Duodenal mucosa (tissue), 2 donors: ENCODE measurements at regions not wholly inside any gene's neighbourhood (a gene's known extent, or its start where the extent isn't known, plus 50 kb on each side); places are given as distances from the start of the nearest gene placed in this dataset.

Experiments used
- H3K27ac ChIP-seq: one replicate; pipeline ENCODE4 v1.7.0; 2013; ENCODE audit warnings: low read depth, low read length
- H3K27me3 ChIP-seq, 2 donors: one replicate each; pipeline ENCODE4 v1.7.0; 2013; ENCODE audit warnings: low read length in 2 of 2, control low read depth in 1 of 2; ENCODE audit not compliant: insufficient read depth in 2 of 2, control insufficient read depth in 1 of 2
- H3K36me3 ChIP-seq, 2 donors: one replicate each; pipeline ENCODE4 v1.7.0; 2013; ENCODE audit warnings: low read length in 2 of 2, control low read depth in 1 of 2; ENCODE audit not compliant: insufficient read depth in 2 of 2, control insufficient read depth in 1 of 2
- H3K4me1 ChIP-seq, 2 donors: one replicate each; pipeline ENCODE4 v1.7.0; 2013; ENCODE audit warnings: low read length in 2 of 2, control low read depth in 1 of 2; ENCODE audit not compliant: insufficient read depth in 2 of 2, control insufficient read depth in 1 of 2
- H3K4me3 ChIP-seq, 2 donors: one replicate each; pipeline ENCODE4 v1.7.0; 2013; ENCODE audit warnings: low read length in 2 of 2, low read depth in 1 of 2
- H3K9ac ChIP-seq, 2 donors: one replicate each; pipeline ENCODE4 v1.7.0; 2013; ENCODE audit warnings: low read length in 2 of 2, low read depth in 1 of 2
- H3K9me3 ChIP-seq, 2 donors: one replicate each; pipeline ENCODE4 v1.7.0; 2013; ENCODE audit warnings: low read length in 2 of 2, control low read depth in 1 of 2; ENCODE audit not compliant: control insufficient read depth in 1 of 2

DNA sequence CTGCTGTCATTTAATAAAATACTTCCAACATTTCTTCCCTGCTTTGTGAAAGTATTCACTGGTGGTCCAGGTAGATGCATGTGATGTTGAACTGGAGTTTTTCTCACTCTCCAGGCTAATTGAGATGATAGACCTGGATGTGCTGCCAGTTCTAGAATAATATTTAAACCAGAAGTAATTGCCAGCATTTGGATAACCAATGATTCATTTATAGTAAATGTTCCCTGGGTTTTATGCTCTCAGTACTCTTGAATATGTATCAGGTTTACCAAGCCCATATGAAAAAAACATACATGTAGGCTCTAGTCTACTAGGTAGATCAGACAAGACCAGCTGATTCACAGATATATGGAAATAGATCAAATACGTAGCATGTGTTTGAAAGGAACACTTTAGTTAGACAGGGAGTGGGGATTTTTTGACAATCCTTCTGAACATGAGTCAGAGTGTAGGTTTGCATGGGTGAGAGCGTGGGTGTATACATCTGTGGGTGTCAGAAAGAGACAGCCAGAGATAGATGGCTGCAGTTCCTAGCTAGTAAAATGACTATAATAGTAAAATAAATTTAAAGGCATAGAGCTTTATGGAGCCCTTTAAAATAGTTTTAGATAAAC, 115.1 kb downstream of the NAB1 start:
- no peaks in the 10 kb centered on the region for H3K36me3 ChIP-seq
- H3K9ac ChIP-seq = no peak overlapping the region
- no peaks in the 10 kb centered on the region for H3K9me3 ChIP-seq
- no peak overlapping the region for H3K4me3 ChIP-seq
- peaks cover 0 to 5% of the 10 kb centered on the region in 2 donors for H3K4me1 ChIP-seq
- no peaks in the 10 kb centered on the region for H3K27me3 ChIP-seq
- H3K27ac ChIP-seq = no peak overlapping the region

DNA sequence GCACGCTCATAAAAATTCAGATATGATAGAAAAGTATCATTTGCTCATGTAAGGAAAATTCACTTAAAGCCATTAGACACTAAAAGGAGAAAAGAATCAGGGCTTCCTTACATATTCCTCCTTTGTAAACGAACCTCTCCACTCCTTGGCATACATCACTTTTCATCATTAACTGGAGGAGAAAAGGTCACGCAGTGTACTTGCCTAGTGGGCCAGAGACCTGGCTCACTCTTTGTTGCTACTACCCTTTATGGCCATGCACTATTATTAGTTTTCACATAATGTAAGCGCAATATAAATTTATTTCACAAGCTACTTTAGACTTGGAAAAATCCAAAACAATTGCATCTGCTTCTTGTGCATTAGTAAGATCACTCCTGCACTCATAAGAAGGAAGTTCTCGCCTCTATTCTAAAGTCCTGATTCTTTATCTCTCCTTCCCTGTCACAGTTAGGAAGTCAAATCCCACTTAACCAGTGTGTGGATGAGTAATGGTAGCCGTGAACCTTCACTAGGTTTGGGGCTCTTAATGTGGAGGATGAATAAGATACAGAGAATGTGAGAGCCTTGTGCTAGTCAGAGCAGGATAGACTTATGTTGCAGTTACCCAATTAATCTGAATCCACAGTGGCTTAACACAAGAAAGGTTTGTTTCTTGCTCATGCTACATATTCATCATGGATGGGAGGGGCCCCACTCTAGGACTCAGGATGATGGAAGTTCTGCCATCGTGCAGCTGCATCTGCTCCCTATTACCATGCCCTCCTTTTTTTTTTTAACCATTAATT, 115.0 kb upstream of the GLS start:
- Histone ChIP-seq H3K9me3 (no peaks in the 10 kb centered on the region), H3K27me3 (no peaks in the 10 kb centered on the region), H3K4me3 (no peak overlapping the region), H3K9ac (no peak overlapping the region), H3K27ac (no peak overlapping the region), H3K36me3 (no peaks in the 10 kb centered on the region), H3K4me1 (no peaks in the 10 kb centered on the region)

DNA sequence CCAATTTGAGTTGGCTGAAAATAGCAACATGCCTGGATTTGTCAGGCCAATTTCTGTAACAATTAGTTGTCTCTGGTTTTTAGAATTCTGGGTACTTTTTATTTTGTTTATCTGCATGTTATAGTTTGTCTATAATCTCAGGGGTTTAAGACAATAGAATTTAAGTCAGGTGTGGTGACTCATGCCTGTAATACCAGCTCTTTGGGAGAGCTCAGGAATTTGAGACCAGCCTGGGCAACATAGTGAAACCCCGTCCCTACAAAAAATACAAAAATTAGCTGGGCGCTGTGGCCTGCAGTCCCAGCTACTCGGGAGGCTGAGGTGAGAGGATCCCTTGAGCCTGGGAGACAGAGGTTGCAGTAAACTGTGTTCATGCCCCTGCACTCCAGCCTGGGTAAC, 114.4 kb upstream of the GLS start:
- no peaks in the 10 kb centered on the region for H3K36me3 ChIP-seq
- no peak overlapping the region for H3K27ac ChIP-seq
- no peaks in the 10 kb centered on the region for H3K9me3 ChIP-seq
- H3K9ac ChIP-seq = no peak overlapping the region
- H3K4me1 ChIP-seq = no peaks in the 10 kb centered on the region
- H3K4me3 ChIP-seq = no peak overlapping the region
- H3K27me3 ChIP-seq = no peaks in the 10 kb centered on the region

DNA sequence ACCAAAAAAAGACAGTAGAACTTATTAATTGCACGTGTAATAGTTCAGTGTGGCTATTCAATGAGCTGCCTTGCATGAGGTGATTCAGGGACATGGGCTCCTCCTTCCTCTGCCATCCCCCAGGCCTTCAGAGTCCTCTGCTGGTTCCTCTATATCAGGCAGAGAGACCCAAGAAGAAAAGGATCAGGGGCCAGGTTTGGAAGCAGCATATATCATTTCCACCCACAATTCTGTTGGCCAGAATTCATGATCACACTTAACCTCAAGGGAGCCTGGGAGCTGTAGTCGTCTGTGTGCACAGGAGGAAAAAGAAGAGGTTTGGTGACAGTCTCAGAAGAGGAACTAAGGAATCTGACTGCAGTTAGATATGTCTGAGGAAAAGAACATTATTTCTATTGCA, 114.0 kb upstream of the GLS start:
- Histone ChIP-seq H3K9me3 (no peaks in the 10 kb centered on the region), H3K9ac (no peak overlapping the region), H3K4me3 (no peak overlapping the region), H3K36me3 (no peaks in the 10 kb centered on the region), H3K27me3 (no peaks in the 10 kb centered on the region), H3K4me1 (no peaks in the 10 kb centered on the region), H3K27ac (no peak overlapping the region)

DNA sequence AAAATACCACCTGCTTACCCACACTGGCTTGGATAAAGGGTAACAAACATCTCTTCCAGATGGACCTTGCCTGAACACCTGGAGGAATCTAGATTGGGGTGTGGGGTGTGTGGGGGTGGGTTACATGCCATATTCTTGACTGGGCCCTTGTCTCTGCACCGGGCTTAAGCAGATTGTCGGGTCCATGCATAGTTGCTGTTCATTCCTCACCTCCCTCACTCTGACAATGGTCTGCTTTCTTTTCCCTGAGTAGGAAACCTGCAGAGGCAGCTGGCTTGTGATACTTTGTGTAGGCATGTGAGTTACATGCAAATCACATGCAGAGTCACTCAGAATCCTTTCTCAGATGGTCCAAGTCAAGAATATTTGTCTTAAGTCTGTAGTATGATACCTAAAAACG, 112.8 kb upstream of the GLS start:
- Histone ChIP-seq H3K4me3 (no peak overlapping the region), H3K36me3 (no peaks in the 10 kb centered on the region), H3K9ac (no peak overlapping the region), H3K27me3 (no peaks in the 10 kb centered on the region), H3K27ac (no peak overlapping the region), H3K4me1 (no peaks in the 10 kb centered on the region), H3K9me3 (no peaks in the 10 kb centered on the region)

DNA sequence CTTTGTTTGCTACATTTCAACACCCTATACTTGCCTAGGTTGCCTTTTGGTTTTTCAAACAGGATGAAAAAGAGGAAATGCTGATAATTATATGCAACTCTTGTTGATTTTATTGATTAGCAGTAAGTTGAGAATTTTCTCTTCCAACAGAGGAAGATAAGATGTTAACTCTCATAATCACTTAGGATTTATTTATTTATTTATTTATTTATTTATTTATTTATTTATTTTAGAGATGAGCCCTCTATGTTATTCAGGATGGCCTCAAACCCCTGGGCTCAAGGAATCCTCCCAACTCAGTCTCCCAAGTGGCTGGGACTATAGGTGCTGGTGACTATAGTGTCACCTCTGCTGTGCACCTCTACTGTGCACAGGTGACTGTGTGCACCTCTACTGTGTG, 111.4 kb upstream of the GLS start:
- H3K4me3 ChIP-seq = no peak overlapping the region
- H3K27me3 ChIP-seq = no peaks in the 10 kb centered on the region
- H3K36me3 ChIP-seq = no peaks in the 10 kb centered on the region
- no peaks in the 10 kb centered on the region for H3K9me3 ChIP-seq
- H3K4me1 ChIP-seq = no peaks in the 10 kb centered on the region
- H3K27ac ChIP-seq = no peak overlapping the region
- H3K9ac ChIP-seq = no peak overlapping the region

DNA sequence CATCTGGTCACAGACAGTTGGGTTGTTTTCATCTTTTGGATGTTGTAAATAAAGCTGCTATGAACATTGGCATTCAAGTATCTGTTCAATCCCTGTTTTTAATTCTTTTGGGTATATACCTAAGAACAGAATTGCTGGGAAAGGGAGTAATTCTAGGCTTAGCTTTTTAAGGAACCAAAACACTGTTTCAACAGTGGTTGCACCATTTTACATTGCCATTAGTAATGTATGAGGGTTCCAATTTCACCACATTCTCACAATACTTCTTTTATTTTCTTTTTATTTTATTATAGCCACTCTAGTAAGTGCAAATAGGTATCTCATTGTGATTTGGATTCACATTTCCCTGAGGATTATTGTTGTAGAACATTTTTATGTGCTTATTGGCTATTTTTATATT, 108.9 kb upstream of the GLS start:
- H3K9ac ChIP-seq = no peak overlapping the region
- H3K27ac ChIP-seq = no peak overlapping the region
- no peaks in the 10 kb centered on the region for H3K36me3 ChIP-seq
- H3K9me3 ChIP-seq = no peaks in the 10 kb centered on the region
- no peak overlapping the region for H3K4me3 ChIP-seq
- no peaks in the 10 kb centered on the region for H3K4me1 ChIP-seq
- H3K27me3 ChIP-seq = no peaks in the 10 kb centered on the region

DNA sequence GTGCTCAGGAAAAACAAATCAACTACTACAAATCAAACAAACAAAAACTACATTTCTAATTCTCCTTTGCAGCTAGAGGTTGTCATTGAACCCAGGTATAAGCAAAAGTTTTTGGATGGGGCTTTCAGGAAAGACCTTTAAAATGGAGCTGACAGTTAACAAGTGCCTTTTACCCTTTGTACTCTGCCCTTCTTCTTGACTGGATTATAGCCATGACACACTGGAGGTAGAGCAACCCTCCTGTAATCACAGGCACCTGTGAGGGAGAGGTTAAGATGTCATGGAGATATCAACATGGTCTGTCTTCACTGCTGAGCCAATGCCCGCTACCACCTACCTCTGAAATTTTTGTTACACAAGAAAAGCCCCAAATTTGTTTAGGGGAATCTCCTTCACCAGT, 100.0 kb upstream of the GLS start:
- no peak overlapping the region for H3K27ac ChIP-seq
- no peaks in the 10 kb centered on the region for H3K27me3 ChIP-seq
- no peak overlapping the region for H3K4me3 ChIP-seq
- no peaks in the 10 kb centered on the region for H3K36me3 ChIP-seq
- H3K4me1 ChIP-seq = peaks cover 5 to 15% of the 10 kb centered on the region in 2 donors
- no peak overlapping the region for H3K9ac ChIP-seq
- H3K9me3 ChIP-seq = peaks cover 0 to 4% of the 10 kb centered on the region in 2 donors

DNA sequence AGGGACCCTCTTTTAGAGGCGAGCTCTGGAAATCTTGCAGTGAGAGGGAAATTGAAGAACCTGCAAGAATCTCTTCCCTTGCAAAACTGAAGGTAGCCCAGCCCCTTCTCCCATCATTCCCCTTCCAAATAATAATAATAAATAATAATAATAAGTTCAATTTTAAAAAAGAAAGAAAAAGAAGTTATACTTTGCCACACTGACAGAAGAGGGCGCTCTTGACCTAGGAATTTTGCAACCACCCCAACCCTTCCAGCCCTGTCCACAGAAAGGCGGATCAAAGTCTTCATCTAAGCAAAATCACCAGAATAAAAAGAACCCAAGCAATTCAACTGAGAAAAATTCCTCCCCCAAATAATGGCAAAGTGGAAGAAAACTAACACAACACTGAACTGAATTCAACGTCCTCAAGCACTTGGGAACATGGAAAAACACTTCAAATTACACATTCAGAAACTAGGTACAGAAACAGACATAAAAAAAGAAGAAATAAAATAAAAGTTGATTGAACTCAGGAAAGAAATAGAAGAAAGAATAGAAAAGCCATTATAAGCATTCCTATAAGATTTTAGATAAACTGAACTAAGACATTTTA, 98.9 kb upstream of the GLS start:
- H3K4me3 ChIP-seq = no peak overlapping the region
- peaks cover 0 to 4% of the 10 kb centered on the region in 2 donors for H3K9me3 ChIP-seq
- no peaks in the 10 kb centered on the region for H3K36me3 ChIP-seq
- H3K9ac ChIP-seq = no peak overlapping the region
- H3K27me3 ChIP-seq = no peaks in the 10 kb centered on the region
- H3K27ac ChIP-seq = no peak overlapping the region
- peaks cover 5 to 19% of the 10 kb centered on the region in 2 donors for H3K4me1 ChIP-seq

DNA sequence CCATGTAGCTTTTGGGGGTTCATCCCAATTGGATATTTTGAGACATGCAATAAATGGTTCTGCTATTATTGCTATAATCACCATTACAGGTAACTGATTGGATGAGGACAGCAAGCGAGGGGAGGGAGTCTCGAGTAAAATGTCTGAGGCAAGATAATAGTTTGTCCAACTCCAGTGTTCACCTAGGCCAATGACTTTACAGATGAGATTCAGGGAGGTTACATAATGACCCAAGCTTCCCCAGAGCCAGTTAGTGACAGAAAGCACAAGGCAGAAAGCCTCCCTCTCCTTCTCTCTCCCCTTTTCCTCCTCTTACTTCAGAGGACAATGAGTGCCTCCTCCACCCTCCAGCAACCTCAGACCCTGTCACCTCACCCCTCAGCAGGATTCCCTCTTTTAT, 98.4 kb upstream of the GLS start:
- H3K9me3 ChIP-seq = peaks cover 0 to 4% of the 10 kb centered on the region in 2 donors
- H3K9ac ChIP-seq = peak overlapping the region in 1 of 2 donors; percentile 1
- H3K4me3 ChIP-seq = no peak overlapping the region
- no peaks in the 10 kb centered on the region for H3K27me3 ChIP-seq
- peaks cover 5 to 19% of the 10 kb centered on the region in 2 donors for H3K4me1 ChIP-seq
- no peak overlapping the region for H3K27ac ChIP-seq
- no peaks in the 10 kb centered on the region for H3K36me3 ChIP-seq
